Thymus (tissue), 11 donors: ENCODE measurements at regions not wholly inside any gene's neighbourhood (a gene's known extent, or its start where the extent isn't known, plus 50 kb on each side); places are given as distances from the start of the nearest gene placed in this dataset.

ENCODE experiments used
- DNase-seq, 9 donors: peaks; one replicate each; pipeline ENCODE4 v3.0.0-alpha.2; 2013; ENCODE audit warnings: low spot score in 9 of 9, low read depth in 6 of 9, missing footprints in 1 of 9
- H3K27ac ChIP-seq, 2 donors: one replicate each; pipeline ENCODE4 v1.5.1; 2013; ENCODE audit warnings: control low read depth in 1 of 2, low read depth in 1 of 2, low read length in 1 of 2, mild to moderate bottlenecking in 1 of 2, moderate library complexity in 1 of 2
- H3K27me3 ChIP-seq, 2 donors: one replicate each; pipeline ENCODE4 v1.5.1; 2013; ENCODE audit warnings: low read length in 1 of 2; ENCODE audit not compliant: control insufficient read depth in 2 of 2, insufficient read depth in 1 of 2
- H3K36me3 ChIP-seq, 2 donors: one replicate each; pipeline ENCODE4 v1.5.1; 2013; ENCODE audit warnings: low read length in 1 of 2, mild to moderate bottlenecking in 1 of 2, moderate library complexity in 1 of 2; ENCODE audit not compliant: control insufficient read depth in 2 of 2, insufficient read depth in 2 of 2
- H3K4me1 ChIP-seq, 2 donors: one replicate each; pipeline ENCODE4 v1.5.1; 2013; ENCODE audit warnings: low read length in 2 of 2; ENCODE audit not compliant: control insufficient read depth in 2 of 2, insufficient read depth in 2 of 2
- H3K4me3 ChIP-seq, 2 donors: one replicate each; pipeline ENCODE4 v1.5.1; 2013; ENCODE audit warnings: low read length in 2 of 2, control low read depth in 1 of 2, mild to moderate bottlenecking in 1 of 2
- H3K9me3 ChIP-seq, 2 donors: one replicate each; pipeline ENCODE4 v1.5.1; 2013; ENCODE audit warnings: low read length in 1 of 2, mild to moderate bottlenecking in 1 of 2; ENCODE audit not compliant: control insufficient read depth in 2 of 2, insufficient read depth in 1 of 2
- WGBS: extraction: QIAGEN DNeasy Blood & Tissue Kit; methylation state at CpG from one replicate; pipeline ENCODE4 v1.1.7; 2013; 5-methylcytosine and 5-hydroxymethylcytosine counted together
- donor health status: healthy.

GRCh38 chr1:164921493-164921892, 362.5 kb downstream of the PBX1 start:
- DNase-seq = no peak
- WGBS = 90% methylated on average over 5 of the region's 5 CpGs
- Histone ChIP-seq H3K4me1 (no peaks in the 10 kb centered on the region), H3K4me3 (no peak overlapping the region), H3K9me3 (no peaks in the 10 kb centered on the region), H3K27ac (no peak overlapping the region), H3K27me3 (no peaks in the 10 kb centered on the region), H3K36me3 (no peaks in the 10 kb centered on the region)

GRCh38 chr1:164918140-164918539, 359.2 kb downstream of the PBX1 start:
- Histone ChIP-seq H3K27ac (no peak overlapping the region), H3K9me3 (no peaks in the 10 kb centered on the region), H3K27me3 (no peaks in the 10 kb centered on the region), H3K4me1 (no peaks in the 10 kb centered on the region), H3K4me3 (no peak overlapping the region), H3K36me3 (no peaks in the 10 kb centered on the region)
- WGBS = 93% methylated on average over 2 of the region's 2 CpGs
- no peak for DNase-seq

GRCh38 chr1:164914208-164914607, 355.2 kb downstream of the PBX1 start:
- Histone ChIP-seq H3K9me3 (no peaks in the 10 kb centered on the region), H3K4me1 (no peaks in the 10 kb centered on the region), H3K27me3 (no peaks in the 10 kb centered on the region), H3K4me3 (no peak overlapping the region), H3K27ac (no peak overlapping the region), H3K36me3 (no peaks in the 10 kb centered on the region)
- WGBS = 51% methylated on average over 1 of the region's 1 CpG
- no peak for DNase-seq

GRCh38 chr1:164912290-164912689, 353.3 kb downstream of the PBX1 start:
- DNase-seq = no peak
- no peak overlapping the region for H3K27ac ChIP-seq
- no peaks in the 10 kb centered on the region for H3K36me3 ChIP-seq
- H3K4me1 ChIP-seq = no peaks in the 10 kb centered on the region
- no peak overlapping the region for H3K4me3 ChIP-seq
- WGBS = 96% methylated on average over 8 of the region's 8 CpGs
- H3K9me3 ChIP-seq = no peaks in the 10 kb centered on the region
- no peaks in the 10 kb centered on the region for H3K27me3 ChIP-seq

- no peak for DNase-seq
- 95% methylated on average over 2 of the region's 2 CpGs for WGBS
- Histone ChIP-seq H3K27me3 (no peaks in the 10 kb centered on the region), H3K4me3 (no peak overlapping the region), H3K36me3 (no peaks in the 10 kb centered on the region), H3K9me3 (no peaks in the 10 kb centered on the region), H3K27ac (no peak overlapping the region), H3K4me1 (no peaks in the 10 kb centered on the region)
Measured at GRCh38 chr1:164910671-164911070, 351.7 kb downstream of the PBX1 start.

GRCh38 chr1:164907666-164908065, 348.7 kb downstream of the PBX1 start:
- Histone ChIP-seq H3K27ac (no peak overlapping the region), H3K36me3 (no peaks in the 10 kb centered on the region), H3K27me3 (no peaks in the 10 kb centered on the region), H3K9me3 (no peaks in the 10 kb centered on the region), H3K4me1 (no peaks in the 10 kb centered on the region), H3K4me3 (no peak overlapping the region)
- DNase-seq = no peak
- WGBS = 67% methylated on average over 2 of the region's 2 CpGs

- H3K27ac ChIP-seq = no peak overlapping the region
- no peak overlapping the region for H3K4me3 ChIP-seq
- 92% methylated on average over 9 of the region's 9 CpGs for WGBS
- H3K27me3 ChIP-seq = no peaks in the 10 kb centered on the region
- no peaks in the 10 kb centered on the region for H3K4me1 ChIP-seq
- DNase-seq = no peak
- no peaks in the 10 kb centered on the region for H3K9me3 ChIP-seq
- H3K36me3 ChIP-seq = no peaks in the 10 kb centered on the region
Measured at GRCh38 chr1:164905869-164906268, 346.9 kb downstream of the PBX1 start.

GRCh38 chr1:164902491-164902890, 343.5 kb downstream of the PBX1 start:
- 79% methylated on average over 2 of the region's 2 CpGs for WGBS
- H3K27me3 ChIP-seq = no peaks in the 10 kb centered on the region

More at GRCh38 chr1:164902491-164902890, 343.5 kb downstream of the PBX1 start:
- DNase-seq = no peak
- no peaks in the 10 kb centered on the region for H3K9me3 ChIP-seq
- H3K27ac ChIP-seq = no peak overlapping the region
- H3K4me3 ChIP-seq = no peak overlapping the region
- H3K4me1 ChIP-seq = no peaks in the 10 kb centered on the region
- H3K36me3 ChIP-seq = no peaks in the 10 kb centered on the region
